Ishikawa (cell line): ENCODE measurements at regions not wholly inside any gene's neighbourhood (a gene's known extent, or its start where the extent isn't known, plus 50 kb on each side); places are given as distances from the start of the nearest gene placed in this dataset.

Source experiments
- CEBPB ChIP-seq: IDR thresholded peaks from 2 replicates; pipeline ENCODE4 v1.6.1; 2012
- CREB1 ChIP-seq: IDR thresholded peaks from 2 replicates; pipeline ENCODE4 v1.6.1; 2012; ENCODE audit warnings: low read depth
- EGR1 ChIP-seq: IDR thresholded peaks from 2 replicates; pipeline ENCODE4 v1.6.1; 2012
- EP300 ChIP-seq: IDR thresholded peaks from 2 replicates; pipeline ENCODE4 v1.6.1; 2012; ENCODE audit warnings: borderline replicate concordance
- FOXM1 ChIP-seq: IDR thresholded peaks from 2 replicates; pipeline ENCODE4 v1.6.1; 2012; ENCODE audit warnings: low read depth, borderline replicate concordance
- MAX ChIP-seq: IDR thresholded peaks from 2 replicates; pipeline ENCODE4 v1.6.1; 2012
- NFIC ChIP-seq: IDR thresholded peaks from 2 replicates; pipeline ENCODE4 v1.6.1; 2012
- RAD21 ChIP-seq: IDR thresholded peaks from 2 replicates; pipeline ENCODE4 v1.6.1; 2012; ENCODE audit warnings: low read depth
- TAF1 ChIP-seq: IDR thresholded peaks from 2 replicates; pipeline ENCODE4 v1.6.1; 2012; ENCODE audit warnings: low read depth, mild to moderate bottlenecking
- TCF12 ChIP-seq: IDR thresholded peaks from 2 replicates; pipeline ENCODE4 v1.6.1; 2012; ENCODE audit warnings: low read depth
- TEAD4 ChIP-seq: IDR thresholded peaks from 2 replicates; pipeline ENCODE4 v1.6.1; 2012
- USF1 ChIP-seq: IDR thresholded peaks from 2 replicates; pipeline ENCODE4 v1.6.1; 2012
- YY1 ChIP-seq: IDR thresholded peaks from 2 replicates; pipeline ENCODE4 v1.6.1; 2012; ENCODE audit warnings: low read depth
- ZBTB7A ChIP-seq: IDR thresholded peaks from 2 replicates; pipeline ENCODE4 v1.6.1; 2012; ENCODE audit warnings: low read depth
- TF ChIP-seq, protein P1 (sequence below): IDR thresholded peaks from 2 replicates; pipeline ENCODE4 v1.6.1; 2012; ENCODE audit warnings: low read depth, mild to moderate bottlenecking

GRCh38 chr12:91492648-91493047 is 310.0 kb upstream of the DCN start:
- TF ChIP-seq RAD21 (no peak), USF1 (no peak), ZBTB7A (no peak), TEAD4 (no peak), EGR1 (no peak), MAX (no peak), FOXM1 (no peak)
- TF ChIP-seq, protein P1, sequence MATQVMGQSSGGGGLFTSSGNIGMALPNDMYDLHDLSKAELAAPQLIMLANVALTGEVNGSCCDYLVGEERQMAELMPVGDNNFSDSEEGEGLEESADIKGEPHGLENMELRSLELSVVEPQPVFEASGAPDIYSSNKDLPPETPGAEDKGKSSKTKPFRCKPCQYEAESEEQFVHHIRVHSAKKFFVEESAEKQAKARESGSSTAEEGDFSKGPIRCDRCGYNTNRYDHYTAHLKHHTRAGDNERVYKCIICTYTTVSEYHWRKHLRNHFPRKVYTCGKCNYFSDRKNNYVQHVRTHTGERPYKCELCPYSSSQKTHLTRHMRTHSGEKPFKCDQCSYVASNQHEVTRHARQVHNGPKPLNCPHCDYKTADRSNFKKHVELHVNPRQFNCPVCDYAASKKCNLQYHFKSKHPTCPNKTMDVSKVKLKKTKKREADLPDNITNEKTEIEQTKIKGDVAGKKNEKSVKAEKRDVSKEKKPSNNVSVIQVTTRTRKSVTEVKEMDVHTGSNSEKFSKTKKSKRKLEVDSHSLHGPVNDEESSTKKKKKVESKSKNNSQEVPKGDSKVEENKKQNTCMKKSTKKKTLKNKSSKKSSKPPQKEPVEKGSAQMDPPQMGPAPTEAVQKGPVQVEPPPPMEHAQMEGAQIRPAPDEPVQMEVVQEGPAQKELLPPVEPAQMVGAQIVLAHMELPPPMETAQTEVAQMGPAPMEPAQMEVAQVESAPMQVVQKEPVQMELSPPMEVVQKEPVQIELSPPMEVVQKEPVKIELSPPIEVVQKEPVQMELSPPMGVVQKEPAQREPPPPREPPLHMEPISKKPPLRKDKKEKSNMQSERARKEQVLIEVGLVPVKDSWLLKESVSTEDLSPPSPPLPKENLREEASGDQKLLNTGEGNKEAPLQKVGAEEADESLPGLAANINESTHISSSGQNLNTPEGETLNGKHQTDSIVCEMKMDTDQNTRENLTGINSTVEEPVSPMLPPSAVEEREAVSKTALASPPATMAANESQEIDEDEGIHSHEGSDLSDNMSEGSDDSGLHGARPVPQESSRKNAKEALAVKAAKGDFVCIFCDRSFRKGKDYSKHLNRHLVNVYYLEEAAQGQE = no peak

- TF ChIP-seq MAX (no peak), TCF12 (no peak), YY1 (no peak)
Observed at GRCh38 chr12:91490667-91491311, 308.2 kb upstream of the DCN start.

- TF ChIP-seq MAX = no peak
- TF ChIP-seq ZBTB7A = no peak
- no peak for TF ChIP-seq TCF12
- TF ChIP-seq CEBPB = no peak
- no peak for TF ChIP-seq FOXM1
- no peak for TF ChIP-seq TEAD4
- TF ChIP-seq CREB1 = no peak
- no peak for TF ChIP-seq EP300
- no peak for TF ChIP-seq RAD21
- no peak for TF ChIP-seq TAF1
- no peak for TF ChIP-seq NFIC
Observed at GRCh38 chr12:91483471-91483985, 300.9 kb upstream of the DCN start.

- TF ChIP-seq, protein P1 = no peak
- no peak for TF ChIP-seq TEAD4
- no peak for TF ChIP-seq TAF1
- no peak for TF ChIP-seq EP300
- TF ChIP-seq RAD21 = no peak
- TF ChIP-seq FOXM1 = no peak
- TF ChIP-seq YY1 = no peak
- no peak for TF ChIP-seq CREB1
Observed at GRCh38 chr12:91482231-91482630, 299.6 kb upstream of the DCN start.

- TF ChIP-seq MAX (no peak), ZBTB7A (no peak), FOXM1 (no peak), USF1 (no peak), NFIC (no peak), TCF12 (no peak), EP300 (no peak), CEBPB (no peak), EGR1 (no peak), TAF1 (no peak), RAD21 (no peak), YY1 (no peak), CREB1 (no peak), TEAD4 (no peak)
- TF ChIP-seq, protein P1 = no peak
Observed at GRCh38 chr12:91478500-91478899, 295.9 kb upstream of the DCN start.
